Adipose tissue (tissue), 3 donors: ENCODE measurements at regions not wholly inside any gene's neighbourhood (a gene's known extent, or its start where the extent isn't known, plus 50 kb on each side); places are given as distances from the start of the nearest gene placed in this dataset.
"Not testable (repeated sequence)": the region's sequence is repeated elsewhere in the genome, so short reads cannot be mapped to it uniquely, and the experiment has no call there.

Source experiments
- H3K27ac ChIP-seq: one replicate; pipeline ENCODE4 v1.5.1; 2013; ENCODE audit warnings: low read depth, low read length
- WGBS, 3 donors: extraction: QIAGEN DNeasy Blood & Tissue Kit; methylation state at CpG; one replicate each; pipeline ENCODE4 v1.1.7; 2013; 5-methylcytosine and 5-hydroxymethylcytosine counted together
- donor health status: healthy with polysubstance abuse.
- donor health status: Bipolar disorder and iron deficiency.
- donor health status: healthy.

GRCh38 chr12:91706466-91706865 is 439.2 kb downstream of the BTG1 start:
- no peak overlapping the region for H3K27ac ChIP-seq
- WGBS, 3 donors: 40 to 63% (median 63%) methylated on average over 1 of the region's 1 CpG

- 49 to 75% (median 53%) methylated on average over 2 of the region's 2 CpGs for WGBS, 3 donors
- no peak overlapping the region for H3K27ac ChIP-seq
Observed at GRCh38 chr12:91704446-91704845, 441.2 kb downstream of the BTG1 start.

GRCh38 chr12:91703491-91704283 is 442.0 kb downstream of the BTG1 start:
- WGBS, 3 donors: 78 to 91% (median 89%) methylated on average over 2 of the region's 2 CpGs
- no peak overlapping the region for H3K27ac ChIP-seq

GRCh38 chr12:91702843-91703425 is 442.7 kb downstream of the BTG1 start:
- 60 to 76% (median 62%) methylated on average over 3 of the region's 3 CpGs for WGBS, 3 donors

GRCh38 chr12:91695964-91696363 is 449.7 kb downstream of the BTG1 start:
- no peak overlapping the region for H3K27ac ChIP-seq
- 41 to 89% (median 86%) methylated on average over 1 of the region's 1 CpG for WGBS, 3 donors

More at GRCh38 chr12:91702843-91703425, 442.7 kb downstream of the BTG1 start:
- no peak overlapping the region for H3K27ac ChIP-seq

GRCh38 chr12:91695406-91695805 is 450.2 kb downstream of the BTG1 start:
- not testable (repeated sequence) for H3K27ac ChIP-seq
- WGBS, 3 donors: 94% methylated on average over 3 of the region's 3 CpGs

GRCh38 chr12:91690531-91690930 is 455.1 kb downstream of the BTG1 start:
- 87 to 97% (median 96%) methylated on average over 4 of the region's 4 CpGs for WGBS, 3 donors
- H3K27ac ChIP-seq: no peak overlapping the region

- 49 to 71% (median 51%) methylated on average over 3 of the region's 3 CpGs for WGBS, 3 donors
- no peak overlapping the region for H3K27ac ChIP-seq
Observed at GRCh38 chr12:91687052-91688017, 458.3 kb downstream of the BTG1 start.

GRCh38 chr12:91685917-91686316 is 459.7 kb downstream of the BTG1 start:
- 69 to 84% (median 82%) methylated on average over 2 of the region's 2 CpGs for WGBS, 3 donors
- no peak overlapping the region for H3K27ac ChIP-seq

GRCh38 chr12:91681751-91682150 is 463.9 kb downstream of the BTG1 start:
- no peak overlapping the region for H3K27ac ChIP-seq
- WGBS, 3 donors: 85 to 93% (median 89%) methylated on average over 11 of the region's 11 CpGs

- H3K27ac ChIP-seq: no peak overlapping the region
- 78 to 84% (median 80%) methylated on average over 2 of the region's 2 CpGs for WGBS, 3 donors
Observed at GRCh38 chr12:91680864-91681263, 464.8 kb downstream of the BTG1 start.

- H3K27ac ChIP-seq: no peak overlapping the region
- 82 to 97% (median 86%) methylated on average over 1 of the region's 1 CpG for WGBS, 3 donors
Observed at GRCh38 chr12:91677556-91677955, 468.1 kb downstream of the BTG1 start.

- WGBS, 3 donors: 89 to 94% (median 93%) methylated on average over 2 of the region's 2 CpGs
Observed at GRCh38 chr12:91675401-91675800, 470.2 kb downstream of the BTG1 start.

GRCh38 chr12:91672130-91672529 is 473.5 kb downstream of the BTG1 start:
- H3K27ac ChIP-seq: no peak overlapping the region
- WGBS, 3 donors: 55 to 63% (median 60%) methylated on average over 1 of the region's 1 CpG

More at GRCh38 chr12:91675401-91675800, 470.2 kb downstream of the BTG1 start:
- no peak overlapping the region for H3K27ac ChIP-seq

GRCh38 chr12:91667694-91668093 is 478.0 kb downstream of the BTG1 start:
- WGBS, 3 donors: 63 to 83% (median 71%) methylated on average over 2 of the region's 2 CpGs
- H3K27ac ChIP-seq: no peak overlapping the region

GRCh38 chr12:91663744-91664143 is 481.1 kb upstream of the DCN start:
- WGBS, 3 donors: 52 to 77% (median 73%) methylated on average over 4 of the region's 4 CpGs
- no peak overlapping the region for H3K27ac ChIP-seq

GRCh38 chr12:91663310-91663709 is 480.7 kb upstream of the DCN start:
- WGBS, 3 donors: 61 to 78% (median 66%) methylated on average over 4 of the region's 4 CpGs
- H3K27ac ChIP-seq: no peak overlapping the region

- WGBS, 3 donors: 60 to 90% (median 65%) methylated on average over 1 of the region's 1 CpG
- no peak overlapping the region for H3K27ac ChIP-seq
Observed at GRCh38 chr12:91662021-91662420, 479.4 kb upstream of the DCN start.

GRCh38 chr12:91657032-91657431 is 474.4 kb upstream of the DCN start:
- WGBS, 3 donors: 74 to 88% (median 79%) methylated on average over 3 of the region's 3 CpGs
- H3K27ac ChIP-seq: no peak overlapping the region
